ENCODE measurements at regions not wholly inside any gene's neighbourhood (a gene's known extent, or its start where the extent isn't known, plus 50 kb on each side); places are given as distances from the start of the nearest gene placed in this dataset.

GRCh38 chr3:124559846-124560574 is 170.2 kb upstream of the UMPS start (continued):
- TF ChIP-seq CSRNP2 (CRISPR knock-in tag; conservative IDR thresholded peaks at IDR 0.05; ENCODE audit: low read depth) (no peak), NKX3-1 (CRISPR knock-in tag; IDR thresholded peaks at IDR 0.05) (no peak), ELF4 (CRISPR knock-in tag; IDR thresholded peaks at IDR 0.05; ENCODE audit: borderline replicate concordance) (no peak), SMC3 (IDR thresholded peaks at IDR 0.05; ENCODE audit: low read length) (peak; percentile 60), ZNF670 (CRISPR knock-in tag; IDR thresholded peaks at IDR 0.05; ENCODE audit: borderline replicate concordance) (0 out of 2 replicates have a peak, but pooled peaks have one; percentile 28), GPBP1L1 (CRISPR knock-in tag; IDR thresholded peaks at IDR 0.05) (no peak), ARNT2 (CRISPR knock-in tag; IDR thresholded peaks at IDR 0.05; ENCODE audit: low read depth) (no peak), ZNF276 (CRISPR knock-in tag; IDR thresholded peaks at IDR 0.05; ENCODE audit: low read depth) (no peak), RBM22 (optimal IDR thresholded peaks at IDR 0.05; ENCODE audit: low read length) (no peak), SAFB2 (CRISPR knock-in tag; IDR thresholded peaks at IDR 0.05; ENCODE audit: borderline replicate concordance, low read depth) (no peak)
- TF ChIP-seq, protein P1, sequence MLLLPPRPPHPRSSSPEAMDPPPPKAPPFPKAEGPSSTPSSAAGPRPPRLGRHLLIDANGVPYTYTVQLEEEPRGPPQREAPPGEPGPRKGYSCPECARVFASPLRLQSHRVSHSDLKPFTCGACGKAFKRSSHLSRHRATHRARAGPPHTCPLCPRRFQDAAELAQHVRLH (CRISPR knock-in tag; IDR thresholded peaks at IDR 0.05; ENCODE audit: borderline replicate concordance, low read depth), result 0 out of 2 replicates have a peak, but pooled peaks have one; percentile 39

Measured in HepG2 (cell line).